CD14-positive monocyte (primary cell): ENCODE measurements at regions not wholly inside any gene's neighbourhood (a gene's known extent, or its start where the extent isn't known, plus 50 kb on each side); places are given as distances from the start of the nearest gene placed in this dataset.

Experiments
- DNase-seq, 3 donors: peaks; one replicate each; pipeline ENCODE4 v3.0.0-alpha.2; 2011 to 2022
- H2AFZ ChIP-seq: 2 replicates; pipeline ENCODE4 v1.6.0; 2012; ENCODE audit warnings: mild to moderate bottlenecking, low read depth, low read length, inconsistent platforms; ENCODE audit not compliant: insufficient read depth, poor library complexity, severe bottlenecking
- H3K27ac ChIP-seq, 2 donors: 1 replicate in 1 of 2; 2 replicates in 1 of 2; pipeline ENCODE4 v1.5.1; 2012 to 2013; ENCODE audit warnings: low read length in 2 of 2, control low read depth in 1 of 2, inconsistent platforms in 1 of 2, low read depth in 1 of 2, mild to moderate bottlenecking in 1 of 2
- H3K27me3 ChIP-seq, 2 donors: one replicate each; pipeline versions ENCODE4 v1.6.0 to v1.6.1; 2011 to 2013; ENCODE audit warnings: low read length in 2 of 2; ENCODE audit not compliant: control insufficient read depth in 2 of 2, insufficient read depth in 2 of 2
- H3K36me3 ChIP-seq, 2 donors: replicated peaks in 1 of 2; 1 replicate in 1 of 2; 2 replicates in 1 of 2; pipeline versions ENCODE4 v1.5.1 to v1.6.1; 2012 to 2013; ENCODE audit warnings: low read length in 2 of 2, control low read depth in 1 of 2, inconsistent platforms in 1 of 2, mild to moderate bottlenecking in 1 of 2; ENCODE audit not compliant: insufficient read depth in 2 of 2, control insufficient read depth in 1 of 2
- H3K4me1 ChIP-seq, 2 donors: 1 replicate in 1 of 2; 2 replicates in 1 of 2; pipeline versions ENCODE4 v1.5.1 to v1.6.1; 2012 to 2013; ENCODE audit warnings: low read length in 2 of 2, control low read depth in 1 of 2, inconsistent platforms in 1 of 2, mild to moderate bottlenecking in 1 of 2, moderate library complexity in 1 of 2; ENCODE audit not compliant: insufficient read depth in 2 of 2, control insufficient read depth in 1 of 2
- H3K4me2 ChIP-seq: replicated peaks from 2 replicates; pipeline ENCODE3; 2012; ENCODE audit warnings: low read length, moderate library complexity, mild to moderate bottlenecking; ENCODE audit not compliant: poor library complexity, severe bottlenecking; ENCODE audit errors: extremely low read depth
- H3K4me3 ChIP-seq, 3 experiments: fragments of 200-600 bp in 1 of 3; sonication (generic) in 1 of 3; replicated peaks in 1 of 3; 1 replicate in 2 of 3; 2 replicates in 1 of 3; pipeline ENCODE4 v1.5.1; 2011 to 2013; ENCODE audit warnings: low read length in 3 of 3, mild to moderate bottlenecking in 3 of 3, control low read depth in 2 of 3, low read depth in 2 of 3, inconsistent platforms in 1 of 3, moderate library complexity in 1 of 3
- H3K79me2 ChIP-seq: 2 replicates; pipeline ENCODE4 v1.6.0; 2012; ENCODE audit warnings: mild to moderate bottlenecking, control low read depth, inconsistent platforms, low read length, moderate library complexity; ENCODE audit not compliant: insufficient read depth
- H3K9ac ChIP-seq: 2 replicates; pipeline ENCODE4 v1.6.0; 2017; ENCODE audit warnings: low read length, mild to moderate bottlenecking; ENCODE audit not compliant: insufficient read depth, poor library complexity, severe bottlenecking
- H3K9me3 ChIP-seq, 2 donors: replicated peaks in 1 of 2; 1 replicate in 1 of 2; 2 replicates in 1 of 2; pipeline versions ENCODE4 v1.5.1 to v1.6.1; 2012 to 2013; ENCODE audit warnings: low read length in 2 of 2, control low read depth in 1 of 2; ENCODE audit not compliant: control insufficient read depth in 1 of 2, insufficient read depth in 1 of 2
- H4K20me1 ChIP-seq: 2 replicates; pipeline ENCODE4 v1.6.0; 2012; ENCODE audit warnings: mild to moderate bottlenecking, low read length, control low read depth, moderate library complexity; ENCODE audit not compliant: insufficient read depth
- H3K27ac Mint-ChIP-seq, 7 donors: one replicate each; pipeline ENCODE4 v1.8.0; 2020; ENCODE audit warnings: mild to moderate bottlenecking in 7 of 7, mixed read lengths in 7 of 7, moderate library complexity in 6 of 7, inconsistent platforms in 2 of 7
- H3K27me3 Mint-ChIP-seq, 3 donors: one replicate each; pipeline ENCODE4 v1.8.0; 2021 to 2022; ENCODE audit warnings: low read depth in 3 of 3, mild to moderate bottlenecking in 3 of 3, mixed read lengths in 3 of 3, moderate library complexity in 3 of 3, inconsistent platforms in 1 of 3
- H3K36me3 Mint-ChIP-seq, 2 donors: one replicate each; pipeline ENCODE4 v1.8.0; 2020; ENCODE audit warnings: mixed read lengths in 2 of 2, inconsistent platforms in 1 of 2, mild to moderate bottlenecking in 1 of 2
- H3K4me1 Mint-ChIP-seq: one replicate; pipeline ENCODE4 v1.8.0; 2020; ENCODE audit warnings: mild to moderate bottlenecking, mixed read lengths
- H3K4me3 Mint-ChIP-seq, 2 donors: one replicate each; pipeline ENCODE4 v1.8.0; 2020; ENCODE audit warnings: mild to moderate bottlenecking in 2 of 2, mixed read lengths in 2 of 2, moderate library complexity in 1 of 2
- H3K9me3 Mint-ChIP-seq, 7 donors: one replicate each; pipeline ENCODE4 v1.8.0; 2020 to 2022; ENCODE audit warnings: mixed read lengths in 7 of 7, mild to moderate bottlenecking in 6 of 7, moderate library complexity in 6 of 7, inconsistent platforms in 2 of 7
- WGBS: methylation state at CpG from one replicate; pipeline ENCODE4 v1.1.5; 2013; ENCODE audit warnings: missing lambda C conversion rate; ENCODE audit not compliant: insufficient coverage; 5-methylcytosine and 5-hydroxymethylcytosine counted together
- intact Hi-C, 2 donors: fragments of 100-400 bp; cut with micrococcal nuclease; formaldehyde crosslinking; loops; one replicate each; pipeline versions ENCODE4 v1.15.0 to v1.15.1; 2023
- TF ChIP-seq, protein P1 (sequence below): fragments of 200-600 bp; IDR thresholded peaks from one replicate; pipeline ENCODE4 v1.8.0; 2022; ENCODE audit warnings: antibody characterized with exemption, mild to moderate bottlenecking

DNA sequence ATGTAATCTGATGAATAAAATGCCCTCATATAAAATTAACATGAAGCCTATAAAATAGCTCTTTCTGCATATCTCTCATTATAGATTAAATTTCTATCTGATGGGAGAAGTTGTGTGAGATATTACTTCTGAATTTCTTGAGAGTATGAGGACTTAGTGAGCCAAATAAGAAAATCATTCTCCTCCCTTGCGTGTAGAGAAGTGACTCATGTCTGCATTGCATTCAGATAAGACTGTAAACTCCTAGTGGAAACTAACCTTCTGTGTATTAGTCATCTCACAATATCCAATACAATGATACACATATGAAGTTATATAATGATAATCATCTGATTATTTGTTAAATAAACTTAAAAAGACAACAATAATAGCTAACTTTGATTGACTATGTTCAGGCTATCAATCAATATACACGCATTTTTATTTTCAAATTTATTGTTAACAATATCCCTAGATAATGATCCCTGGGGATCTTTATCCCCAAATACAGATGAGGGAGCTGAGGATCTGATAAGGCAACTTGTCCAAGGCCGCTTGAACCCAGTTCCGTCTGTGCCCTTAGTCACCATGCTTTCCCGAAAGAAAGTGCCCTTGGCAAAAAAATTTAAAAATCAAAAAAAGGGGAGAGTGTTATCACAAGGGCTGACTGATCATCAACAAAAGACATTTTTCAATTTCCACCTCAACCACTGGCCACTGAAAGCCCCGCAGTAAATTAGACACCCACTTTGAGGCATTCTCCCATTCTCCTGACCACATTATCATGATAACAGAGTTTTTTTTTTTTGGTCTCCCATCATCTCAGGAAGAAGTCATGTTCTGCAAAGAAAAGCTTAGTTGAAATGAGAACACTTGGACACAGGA is 189.2 kb upstream of the RASSF8 start:
- Mint-ChIP-seq H3K36me3 (no peaks in the 10 kb centered on the region), H3K27me3 (peaks cover 0 to 2% (median 0%) of the 10 kb centered on the region in 3 donors), H3K27ac (peak overlapping the region in 1 of 7 donors; percentile 34), H3K4me1 (no peaks in the 10 kb centered on the region), H3K9me3 (peaks cover 0 to 1% (median 0%) of the 10 kb centered on the region in 7 donors), H3K4me3 (no peak overlapping the region)
- Histone ChIP-seq H3K4me3 (no peak overlapping the region), H3K4me2 (no peak overlapping the region), H3K4me1 (no peaks in the 10 kb centered on the region), H3K9me3 (no peaks in the 10 kb centered on the region), H3K27ac (no peak overlapping the region), H3K36me3 (no peaks in the 10 kb centered on the region), H4K20me1 (no peaks in the 10 kb centered on the region), H3K9ac (no peak overlapping the region), H2AFZ (no peak overlapping the region), H3K79me2 (no peaks in the 10 kb centered on the region), H3K27me3 (no peaks in the 10 kb centered on the region)
- TF ChIP-seq, protein P1, sequence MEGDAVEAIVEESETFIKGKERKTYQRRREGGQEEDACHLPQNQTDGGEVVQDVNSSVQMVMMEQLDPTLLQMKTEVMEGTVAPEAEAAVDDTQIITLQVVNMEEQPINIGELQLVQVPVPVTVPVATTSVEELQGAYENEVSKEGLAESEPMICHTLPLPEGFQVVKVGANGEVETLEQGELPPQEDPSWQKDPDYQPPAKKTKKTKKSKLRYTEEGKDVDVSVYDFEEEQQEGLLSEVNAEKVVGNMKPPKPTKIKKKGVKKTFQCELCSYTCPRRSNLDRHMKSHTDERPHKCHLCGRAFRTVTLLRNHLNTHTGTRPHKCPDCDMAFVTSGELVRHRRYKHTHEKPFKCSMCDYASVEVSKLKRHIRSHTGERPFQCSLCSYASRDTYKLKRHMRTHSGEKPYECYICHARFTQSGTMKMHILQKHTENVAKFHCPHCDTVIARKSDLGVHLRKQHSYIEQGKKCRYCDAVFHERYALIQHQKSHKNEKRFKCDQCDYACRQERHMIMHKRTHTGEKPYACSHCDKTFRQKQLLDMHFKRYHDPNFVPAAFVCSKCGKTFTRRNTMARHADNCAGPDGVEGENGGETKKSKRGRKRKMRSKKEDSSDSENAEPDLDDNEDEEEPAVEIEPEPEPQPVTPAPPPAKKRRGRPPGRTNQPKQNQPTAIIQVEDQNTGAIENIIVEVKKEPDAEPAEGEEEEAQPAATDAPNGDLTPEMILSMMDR, result no peak
- intact Hi-C loops, result no loop called here
- no CpG with 5 or more reads among the region's 6 CpGs for WGBS
- DNase-seq, result no peak

- Histone ChIP-seq H3K27me3 (no peaks in the 10 kb centered on the region), H2AFZ (no peak overlapping the region), H3K4me2 (no peak overlapping the region), H3K4me1 (no peaks in the 10 kb centered on the region), H3K79me2 (no peaks in the 10 kb centered on the region), H3K36me3 (no peaks in the 10 kb centered on the region), H3K4me3 (no peak overlapping the region), H3K9me3 (no peaks in the 10 kb centered on the region), H4K20me1 (no peaks in the 10 kb centered on the region), H3K9ac (no peak overlapping the region), H3K27ac (no peak overlapping the region)
- H3K4me3 Mint-ChIP-seq, result no peak overlapping the region
- TF ChIP-seq, protein P1, result no peak
- peak in 1 of 3 donors; percentile 1 for DNase-seq
- WGBS, result no CpG with 5 or more reads among the region's 2 CpGs
- peaks cover 0 to 3% (median 0%) of the 10 kb centered on the region in 3 donors for H3K27me3 Mint-ChIP-seq
- no peaks in the 10 kb centered on the region for H3K36me3 Mint-ChIP-seq
- no peaks in the 10 kb centered on the region for H3K4me1 Mint-ChIP-seq
- H3K27ac Mint-ChIP-seq, result no peak overlapping the region
- H3K9me3 Mint-ChIP-seq, result peaks cover 0 to 1% (median 0%) of the 10 kb centered on the region in 7 donors
- intact Hi-C loops, result no loop called here
Observed at GRCh38 chr12:25771041-25771440, 187.4 kb upstream of the RASSF8 start.
